H1 (cell line): ENCODE measurements at regions not wholly inside any gene's neighbourhood (a gene's known extent, or its start where the extent isn't known, plus 50 kb on each side); places are given as distances from the start of the nearest gene placed in this dataset.

Experiments used
- CTCF ChIA-PET: fragments of 300-600 bp; sonication (Branson Sonifier 250); formaldehyde crosslinking; loops from one replicate; lab custom pipeline; 2021; ENCODE audit not compliant: partially characterized antibody; lab: Charles Lee
- POLR2A ChIA-PET: fragments of 300-600 bp; sonication (Branson Sonifier 250); formaldehyde crosslinking; loops from one replicate; lab custom pipeline; 2021; ENCODE audit warnings: inconsistent platforms; ENCODE audit not compliant: partially characterized antibody; lab: Charles Lee
- DNase-seq, 2 experiments: peaks; one replicate each; pipeline versions ENCODE4 v3.0.0 to v3.0.0-alpha.2; 2010 to 2022; ENCODE audit warnings: low spot score in 2 of 2, low read depth in 1 of 2, mixed read lengths in 1 of 2
- FAIRE-seq: peaks from 2 replicates; lab custom pipeline; 2011; peaks lifted over from hg19 to GRCh38; lab: Jason Lieb, UNC
- H2AFZ ChIP-seq: 2 replicates; pipeline ENCODE4 v1.8.1; 2012; ENCODE audit warnings: low read length, inconsistent platforms
- H2AK5ac ChIP-seq: 2 replicates; pipeline ENCODE4 v1.6.1; 2013; ENCODE audit warnings: low read depth, low read length
- H2BK120ac ChIP-seq: replicated peaks from 2 replicates; pipeline ENCODE3; 2013; ENCODE audit warnings: low read depth, low read length, inconsistent platforms
- H2BK12ac ChIP-seq: 2 replicates; pipeline ENCODE4 v1.6.1; 2013; ENCODE audit warnings: low read depth, low read length
- H2BK15ac ChIP-seq: 2 replicates; pipeline ENCODE4 v1.6.1; 2013; ENCODE audit warnings: low read length
- H2BK20ac ChIP-seq: 2 replicates; pipeline ENCODE4 v1.6.1; 2013; ENCODE audit warnings: low read length
- H2BK5ac ChIP-seq: 2 replicates; pipeline ENCODE4 v1.6.1; 2013; ENCODE audit warnings: low read depth, low read length
- H3K14ac ChIP-seq: 2 replicates; pipeline ENCODE4 v1.6.1; 2013; ENCODE audit warnings: inconsistent platforms; ENCODE audit not compliant: insufficient read length
- H3K18ac ChIP-seq: 2 replicates; pipeline ENCODE4 v1.6.1; 2013; ENCODE audit warnings: low read length; ENCODE audit errors: extremely low read depth
- H3K23ac ChIP-seq: 2 replicates; pipeline ENCODE4 v1.6.1; 2013; ENCODE audit warnings: inconsistent platforms; ENCODE audit not compliant: insufficient read length
- H3K23me2 ChIP-seq: 2 replicates; pipeline ENCODE4 v1.6.1; 2013; ENCODE audit warnings: low read depth, low read length
- H3K27ac ChIP-seq: 2 replicates; pipeline ENCODE4 v1.6.1; 2011; ENCODE audit warnings: low read depth, low read length, inconsistent platforms
- H3K27me3 ChIP-seq, 4 experiments: replicated peaks in 1 of 4; 1 replicate in 1 of 4; 2 replicates in 3 of 4; pipeline versions ENCODE4 v1.6.1 to v1.8.1; 2011 to 2013; ENCODE audit warnings: low read length in 3 of 4, mild to moderate bottlenecking in 3 of 4, inconsistent platforms in 2 of 4, mixed read lengths in 2 of 4, moderate library complexity in 1 of 4; ENCODE audit not compliant: control insufficient read depth in 3 of 4, insufficient read depth in 3 of 4; ENCODE audit errors: extremely low read depth in 1 of 4
- H3K36me3 ChIP-seq, 4 experiments: 2 replicates each; pipeline versions ENCODE4 v1.6.1 to v1.8.1; 2011 to 2013; ENCODE audit warnings: mild to moderate bottlenecking in 4 of 4, low read length in 3 of 4, moderate library complexity in 2 of 4, control low read depth in 1 of 4, inconsistent platforms in 1 of 4; ENCODE audit not compliant: insufficient read depth in 4 of 4, control insufficient read depth in 2 of 4
- H3K4ac ChIP-seq: replicated peaks from 2 replicates; pipeline ENCODE3; 2013; ENCODE audit warnings: low read length, low read depth, mixed read lengths, inconsistent platforms; ENCODE audit not compliant: insufficient read length
- H3K4me1 ChIP-seq, 4 experiments: replicated peaks in 1 of 4; 1 replicate in 1 of 4; 2 replicates in 3 of 4; pipeline versions ENCODE4 v1.6.1 to v1.8.1; 2011 to 2013; ENCODE audit warnings: low read length in 3 of 4, inconsistent platforms in 2 of 4, mixed read lengths in 1 of 4; ENCODE audit not compliant: insufficient read depth in 4 of 4, control insufficient read depth in 3 of 4
- H3K4me2 ChIP-seq, 2 experiments: 2 replicates each; pipeline versions ENCODE4 v1.6.1 to v1.8.1; 2011 to 2013; ENCODE audit warnings: low read depth in 2 of 2, low read length in 2 of 2, control low read depth in 1 of 2, inconsistent platforms in 1 of 2, mild to moderate bottlenecking in 1 of 2; ENCODE audit not compliant: insufficient read depth in 1 of 2
- H3K4me3 ChIP-seq, 4 experiments: fragments of 200-600, 300-600 bp in 1 of 4; sonication (generic), shearing (Covaris generic), sonication (Bioruptor Twin) in 1 of 4; 2 replicates each; pipeline versions ENCODE4 v1.5.1 to v1.8.1; 2011 to 2016; ENCODE audit warnings: low read length in 4 of 4, low read depth in 3 of 4, control low read depth in 2 of 4, inconsistent platforms in 2 of 4, mild to moderate bottlenecking in 2 of 4, mixed read lengths in 1 of 4, moderate library complexity in 1 of 4; ENCODE audit not compliant: insufficient read depth in 2 of 4; ENCODE audit errors: extremely low read depth in 1 of 4
- H3K56ac ChIP-seq: replicated peaks from 2 replicates; pipeline ENCODE3; 2013; ENCODE audit warnings: low read depth, mild to moderate bottlenecking, mixed read lengths, low read length, inconsistent platforms; ENCODE audit not compliant: insufficient read length
- H3K79me1 ChIP-seq: 2 replicates; pipeline ENCODE4 v1.6.1; 2013; ENCODE audit warnings: low read depth, low read length, control low read depth
- H3K79me2 ChIP-seq, 2 experiments: 2 replicates each; pipeline versions ENCODE4 v1.6.1 to v1.8.1; 2012 to 2013; ENCODE audit warnings: low read length in 2 of 2, mild to moderate bottlenecking in 2 of 2, inconsistent platforms in 1 of 2; ENCODE audit not compliant: insufficient read depth in 2 of 2, control insufficient read depth in 1 of 2
- H3K9ac ChIP-seq, 4 experiments: replicated peaks in 1 of 4; 1 replicate in 1 of 4; 2 replicates in 3 of 4; pipeline versions ENCODE4 v1.6.1 to v1.8.1; 2011 to 2013; ENCODE audit warnings: low read depth in 3 of 4, low read length in 3 of 4, control low read depth in 2 of 4, mild to moderate bottlenecking in 2 of 4, moderate library complexity in 2 of 4, inconsistent platforms in 1 of 4; ENCODE audit errors: extremely low read depth in 1 of 4
- H3K9me3 ChIP-seq, 2 experiments: 2 replicates each; pipeline versions ENCODE4 v1.6.1 to v1.8.1; 2012 to 2013; ENCODE audit warnings: mild to moderate bottlenecking in 2 of 2, moderate library complexity in 2 of 2, control low read depth in 1 of 2, inconsistent platforms in 1 of 2, low read depth in 1 of 2, low read length in 1 of 2, mixed read lengths in 1 of 2; ENCODE audit not compliant: insufficient read depth in 2 of 2
- H4K20me1 ChIP-seq, 2 experiments: replicated peaks in 1 of 2; 2 replicates each; pipeline versions ENCODE3 to v1.8.1; 2011 to 2013; ENCODE audit warnings: inconsistent platforms in 2 of 2, low read length in 2 of 2, mild to moderate bottlenecking in 1 of 2; ENCODE audit not compliant: insufficient read depth in 2 of 2, control insufficient read depth in 1 of 2
- H4K5ac ChIP-seq: 2 replicates; pipeline ENCODE4 v1.6.1; 2013; ENCODE audit warnings: low read length, low read depth, mixed read lengths, inconsistent platforms; ENCODE audit not compliant: insufficient read length
- H4K8ac ChIP-seq: 2 replicates; pipeline ENCODE4 v1.8.0; 2013; ENCODE audit warnings: mild to moderate bottlenecking, moderate library complexity, low read length, inconsistent platforms; ENCODE audit not compliant: insufficient read depth; ENCODE audit errors: extremely low read depth
- H4K91ac ChIP-seq: replicated peaks from 2 replicates; pipeline ENCODE3; 2013; ENCODE audit warnings: low read length, mixed read lengths, inconsistent platforms; ENCODE audit not compliant: insufficient read length
- BCL11A ChIP-seq, 2 experiments: IDR thresholded peaks; one replicate each; pipeline ENCODE4 v1.6.1; 2011; ENCODE audit warnings: low read depth in 2 of 2, low read length in 2 of 2, mild to moderate bottlenecking in 2 of 2
- CHD2 ChIP-seq: IDR thresholded peaks from 2 replicates; pipeline ENCODE4 v1.6.1; 2012; ENCODE audit warnings: low read length, improper control_type of control experiment
- CTBP2 ChIP-seq: IDR thresholded peaks from 2 replicates; pipeline ENCODE4 v1.7.0; 2011; ENCODE audit warnings: borderline replicate concordance, mild to moderate bottlenecking, moderate library complexity, mixed read lengths, low read length; ENCODE audit not compliant: insufficient read depth, insufficient read length
- HDAC2 ChIP-seq, 2 experiments: fragments of 300-600 bp in 1 of 2; sonication (generic) in 1 of 2; IDR thresholded peaks; 2 replicates each; pipeline ENCODE4 v1.6.1; 2011 to 2012; ENCODE audit warnings: low read depth in 2 of 2, low read length in 2 of 2, mild to moderate bottlenecking in 2 of 2, moderate library complexity in 2 of 2, borderline replicate concordance in 1 of 2, inconsistent platforms in 1 of 2
- MAX ChIP-seq: IDR thresholded peaks from 2 replicates; pipeline ENCODE4 v1.6.1; 2012; ENCODE audit warnings: inconsistent platforms
- POU5F1 ChIP-seq: IDR thresholded peaks from 2 replicates; pipeline ENCODE4 v1.6.1; 2011; ENCODE audit warnings: low read depth, mild to moderate bottlenecking, low read length, moderate library complexity
- RAD21 ChIP-seq, 2 experiments: IDR thresholded peaks in 1 of 2; conservative IDR thresholded peaks in 1 of 2; 2 replicates each; pipeline ENCODE4 v1.6.1; 2011; ENCODE audit warnings: low read depth in 2 of 2, low read length in 2 of 2, improper control_type of control experiment in 1 of 2, inconsistent platforms in 1 of 2, mild to moderate bottlenecking in 1 of 2, moderate library complexity in 1 of 2
- RXRA ChIP-seq: IDR thresholded peaks from 2 replicates; pipeline ENCODE4 v1.6.1; 2011; ENCODE audit warnings: low read depth, mild to moderate bottlenecking, low read length, moderate library complexity; ENCODE audit not compliant: insufficient read depth
- SIRT6 ChIP-seq: IDR thresholded peaks from one replicate; pipeline ENCODE4 v1.7.1; 2012; ENCODE audit warnings: low read length, inconsistent platforms
- TAF7 ChIP-seq: optimal IDR thresholded peaks from 2 replicates; pipeline ENCODE3; 2011; ENCODE audit warnings: low read depth, mild to moderate bottlenecking, inconsistent platforms, low read length, moderate library complexity, borderline replicate concordance
- TBP ChIP-seq: IDR thresholded peaks from 2 replicates; pipeline ENCODE4 v1.6.1; 2011; ENCODE audit warnings: low read depth, low read length, improper control_type of control experiment
- TCF12 ChIP-seq: IDR thresholded peaks from 2 replicates; pipeline ENCODE4 v1.6.1; 2011; ENCODE audit warnings: low read depth, mild to moderate bottlenecking, low read length
- YY1 ChIP-seq: IDR thresholded peaks from 2 replicates; pipeline ENCODE4 v1.6.1; 2011; ENCODE audit warnings: low read depth, mild to moderate bottlenecking, low read length
- WGBS, 2 experiments: shearing (Covaris generic) in 1 of 2; methylation state at CpG; one replicate each; pipeline versions ENCODE4 v1.1.6 to v1.1.7; 2013 to 2015; ENCODE audit warnings: low lambda C conversion rate in 2 of 2, mixed read lengths in 2 of 2, inconsistent platforms in 1 of 2, low coverage in 1 of 2, missing lambda C conversion rate in 1 of 2; ENCODE audit not compliant: insufficient replicate concordance in 2 of 2, insufficient coverage in 1 of 2, insufficient read length in 1 of 2; ENCODE audit errors: extremely low coverage in 1 of 2, missing lambda C conversion rate in 1 of 2; 5-methylcytosine and 5-hydroxymethylcytosine counted together

GRCh38 chr12:94815958-94816357 lies 165.6 kb upstream of the TMCC3 start:
- peaks cover 12 to 30% of the 10 kb centered on the region in 2 experiments; a peak in 3 of 4 replicates for H3K9me3 ChIP-seq
- H3K27me3 ChIP-seq: no peaks in the 10 kb centered on the region; a peak in 3 of 7 replicates
- no peak overlapping the region for H3K14ac ChIP-seq
- H3K18ac ChIP-seq: peak overlapping the region; percentile 80
- no peaks in the 10 kb centered on the region for H4K20me1 ChIP-seq
- no peak overlapping the region for H2BK15ac ChIP-seq
- no peak overlapping the region for H2BK5ac ChIP-seq
- H4K8ac ChIP-seq: no peak overlapping the region
- CTCF ChIA-PET: interaction anchor here (0.9 to 1.4 kb wide), 2 partner anchors 57 to 200 kb away, joined by 3 to 4 read pairs; no protein-coding TSS in a partner anchor
- H3K56ac ChIP-seq: no peak overlapping the region
- peaks cover 0 to 4% (median 2%) of the 10 kb centered on the region in 4 experiments; a peak in 4 of 7 replicates for H3K4me1 ChIP-seq
- no peaks in the 10 kb centered on the region for H3K79me1 ChIP-seq
- no peak overlapping the region for H4K5ac ChIP-seq
- FAIRE-seq (peak; percentile 97), DNase-seq (peak; percentile 59 to 70)
- peak overlapping the region; percentile 16 to 39; a peak in 3 of 4 replicates for H3K4me2 ChIP-seq
- no peak overlapping the region for H2BK20ac ChIP-seq
- H3K79me2 ChIP-seq: no peaks in the 10 kb centered on the region
- POLR2A ChIA-PET: interaction anchor here (0.6 to 1.5 kb wide), 4 partner anchors 15 to 58 kb away, joined by 3 to 4 read pairs (median 3); no protein-coding TSS in a partner anchor
- H3K36me3 ChIP-seq: no peaks in the 10 kb centered on the region; a peak in 1 of 8 replicates
- H2BK120ac ChIP-seq: no peak overlapping the region
- peak overlapping the region in 1 of 4 experiments; percentile 17; a peak in 1 of 8 replicates for H3K4me3 ChIP-seq
- no peak overlapping the region for H4K91ac ChIP-seq
- H2BK12ac ChIP-seq: 0 out of 2 replicates have a peak overlapping the region, but pooled peaks have one; percentile 30
- no peaks in the 10 kb centered on the region for H3K23me2 ChIP-seq
- no peak overlapping the region for H3K4ac ChIP-seq
- no peak overlapping the region for H3K27ac ChIP-seq
- no peak overlapping the region for H2AFZ ChIP-seq
- no peak overlapping the region for H2AK5ac ChIP-seq
- 6% methylated on average over 7 of the region's 7 CpGs; no CpG with 5 or more reads in 1 of the 2 experiments for WGBS, 2 experiments
- H3K9ac ChIP-seq: no peak overlapping the region
- H3K23ac ChIP-seq: no peak overlapping the region
- TF ChIP-seq CHD2 (peak; percentile 15; the same call in 1 of the 2 replicates), SIRT6 (no peak), RXRA (peak; percentile 96), MAX (peak; percentile 59), POU5F1 (peak; percentile 96), CTBP2 (no peak), TBP (peak; percentile 45; the same call in 1 of the 2 replicates), TAF7 (no peak), RAD21 (IDR thresholded peaks at IDR 0.05 in 1 of 2, conservative IDR thresholded peaks at IDR 0.05 in 1 of 2; ENCODE audit: low read depth in 2 of 2, low read length in 2 of 2) (peak in 1 of 2 experiments; percentile 1; a peak in 1 of 4 replicates), HDAC2 (IDR thresholded peaks at IDR 0.05; ENCODE audit: borderline replicate concordance in 1 of 2, low read depth in 2 of 2, low read length in 2 of 2) (peak in 1 of 2 experiments; percentile 62; a peak in 1 of 4 replicates), TCF12 (peak; percentile 97), YY1 (no peak), BCL11A (IDR thresholded peaks at IDR 0.05; ENCODE audit: low read depth in 2 of 2, low read length in 2 of 2) (peak in 1 of 2 experiments; percentile 31)
